ENCODE measurements at regions not wholly inside any gene's neighbourhood (a gene's known extent, or its start where the extent isn't known, plus 50 kb on each side); places are given as distances from the start of the nearest gene placed in this dataset.

DNA sequence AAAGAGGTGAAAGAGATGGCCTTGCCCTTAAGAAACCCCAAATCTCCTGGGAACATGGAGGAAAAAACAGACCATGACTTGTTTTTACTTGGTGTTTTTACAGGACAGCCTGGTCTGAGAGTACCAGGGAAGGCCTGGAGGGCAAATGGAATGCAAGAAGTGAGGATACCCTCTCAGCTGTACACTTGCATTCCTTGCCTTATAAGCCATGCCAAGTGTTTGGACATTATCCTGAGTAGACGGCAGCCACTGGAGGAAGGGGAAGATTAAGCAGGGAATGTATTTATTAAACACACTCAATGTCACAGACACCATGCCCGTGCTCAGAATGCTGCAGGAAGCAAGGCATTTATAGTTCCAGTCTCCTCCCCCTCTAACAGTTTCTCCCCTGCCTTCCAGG, 581.4 kb downstream of the CDK5RAP2 start:
- H2AFZ ChIP-seq (ENCODE audit: low read length), result no peak overlapping the region
- no peak overlapping the region for H2BK5ac ChIP-seq (ENCODE audit: low read length)
- no peak for DNase-seq (ENCODE audit: low spot score)
- no peak overlapping the region for H2BK120ac ChIP-seq (ENCODE audit: low read depth, low read length)
- no peak overlapping the region for H3K4ac ChIP-seq (ENCODE audit: low read length)
- H3K27me3 ChIP-seq (ENCODE audit: control insufficient read depth in 3 of 3, insufficient read depth in 3 of 3, low read depth in 1 of 3, low read length in 3 of 3), result no peaks in the 10 kb centered on the region
- H3K4me2 ChIP-seq (ENCODE audit: insufficient read depth, low read length, poor library complexity, severe bottlenecking), result no peak overlapping the region
- H4K91ac ChIP-seq (ENCODE audit: low read depth, low read length, poor library complexity), result no peak overlapping the region
- no peaks in the 10 kb centered on the region for H3K36me3 ChIP-seq (replicated peaks in 1 of 2; ENCODE audit: control insufficient read depth in 2 of 2, insufficient read depth in 2 of 2, low read length in 2 of 2)
- no peaks in the 10 kb centered on the region for H3K79me1 ChIP-seq (ENCODE audit: low read depth, low read length)
- peaks cover 0 to 8% of the 10 kb centered on the region in 2 donors for H3K4me1 ChIP-seq (ENCODE audit: control insufficient read depth in 2 of 2, insufficient read depth in 1 of 2, low read depth in 1 of 2, low read length in 2 of 2)
- no CpG with 5 or more reads among the region's 2 CpGs for WGBS, 2 donors (ENCODE audit: extremely low coverage in 2 of 2, insufficient read length in 2 of 2, insufficient replicate concordance in 1 of 2)
- H3K9ac ChIP-seq (ENCODE audit: low read depth, low read length, poor library complexity), result no peak overlapping the region
- H3K23ac ChIP-seq (ENCODE audit: low read depth, low read length, poor library complexity), result no peak overlapping the region
- H2BK12ac ChIP-seq (ENCODE audit: low read length), result no peak overlapping the region
- no peak overlapping the region for H3K27ac ChIP-seq (replicated peaks; ENCODE audit: low read length)
- H4K8ac ChIP-seq (ENCODE audit: low read depth, low read length), result no peak overlapping the region
- H2BK15ac ChIP-seq (ENCODE audit: low read length), result no peak overlapping the region
- no peak overlapping the region for H3K14ac ChIP-seq (ENCODE audit: low read length)
- H2AK5ac ChIP-seq (ENCODE audit: low read depth, low read length), result no peak overlapping the region
- no peak overlapping the region for H3K18ac ChIP-seq (ENCODE audit: low read length)
- no peaks in the 10 kb centered on the region for H3K9me3 ChIP-seq (replicated peaks in 1 of 2; ENCODE audit: control insufficient read depth in 2 of 2, insufficient read depth in 1 of 2, low read depth in 1 of 2, low read length in 2 of 2)
- no peak overlapping the region for H3K4me3 ChIP-seq (ENCODE audit: low read length in 2 of 2)

DNA sequence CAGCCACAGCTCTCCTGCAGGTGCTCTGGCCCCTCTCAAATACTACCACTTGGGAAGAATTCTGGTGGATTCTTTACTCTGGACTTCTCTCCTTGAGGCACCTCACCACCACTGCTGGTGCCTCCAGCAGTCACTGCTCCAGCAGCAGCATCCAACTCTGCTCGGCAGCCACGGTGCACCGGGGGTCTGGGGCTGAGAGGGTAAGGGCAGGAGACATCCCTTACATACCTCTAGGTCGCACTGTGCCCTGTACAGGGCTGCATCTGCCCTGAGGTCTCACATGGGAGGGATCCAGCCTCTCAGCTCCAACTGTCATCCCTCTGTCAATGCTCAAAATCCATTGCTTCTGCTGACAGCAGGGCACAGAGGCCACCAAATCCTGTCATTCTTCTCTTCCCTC, 588.2 kb downstream of the CDK5RAP2 start:
- Histone ChIP-seq H3K79me1 (ENCODE audit: low read depth, low read length) (no peaks in the 10 kb centered on the region), H3K23ac (ENCODE audit: low read depth, low read length, poor library complexity) (no peak overlapping the region), H3K4me1 (ENCODE audit: control insufficient read depth in 2 of 2, insufficient read depth in 1 of 2, low read depth in 1 of 2, low read length in 2 of 2) (no peaks in the 10 kb centered on the region), H2BK5ac (ENCODE audit: low read length) (no peak overlapping the region), H3K27ac (replicated peaks; ENCODE audit: low read length) (no peak overlapping the region), H3K9me3 (replicated peaks in 1 of 2; ENCODE audit: control insufficient read depth in 2 of 2, insufficient read depth in 1 of 2, low read depth in 1 of 2, low read length in 2 of 2) (no peaks in the 10 kb centered on the region), H3K18ac (ENCODE audit: low read length) (peak overlapping the region; percentile 76), H2BK12ac (ENCODE audit: low read length) (no peak overlapping the region), H3K14ac (ENCODE audit: low read length) (no peak overlapping the region), H3K9ac (ENCODE audit: low read depth, low read length, poor library complexity) (no peak overlapping the region), H2AK5ac (ENCODE audit: low read depth, low read length) (no peak overlapping the region), H4K91ac (ENCODE audit: low read depth, low read length, poor library complexity) (no peak overlapping the region), H3K4me2 (ENCODE audit: insufficient read depth, low read length, poor library complexity, severe bottlenecking) (no peak overlapping the region), H2AFZ (ENCODE audit: low read length) (no peak overlapping the region), H3K36me3 (replicated peaks in 1 of 2; ENCODE audit: control insufficient read depth in 2 of 2, insufficient read depth in 2 of 2, low read length in 2 of 2) (no peaks in the 10 kb centered on the region), H2BK15ac (ENCODE audit: low read length) (no peak overlapping the region), H2BK120ac (ENCODE audit: low read depth, low read length) (no peak overlapping the region), H4K8ac (ENCODE audit: low read depth, low read length) (no peak overlapping the region), H3K4ac (ENCODE audit: low read length) (no peak overlapping the region), H3K4me3 (ENCODE audit: low read length in 2 of 2) (no peak overlapping the region), H3K27me3 (ENCODE audit: control insufficient read depth in 3 of 3, insufficient read depth in 3 of 3, low read depth in 1 of 3, low read length in 3 of 3) (no peaks in the 10 kb centered on the region)
- no peak for DNase-seq (ENCODE audit: low spot score)
- no CpG with 5 or more reads among the region's 4 CpGs for WGBS, 2 donors (ENCODE audit: extremely low coverage in 2 of 2, insufficient read length in 2 of 2, insufficient replicate concordance in 1 of 2)

DNA sequence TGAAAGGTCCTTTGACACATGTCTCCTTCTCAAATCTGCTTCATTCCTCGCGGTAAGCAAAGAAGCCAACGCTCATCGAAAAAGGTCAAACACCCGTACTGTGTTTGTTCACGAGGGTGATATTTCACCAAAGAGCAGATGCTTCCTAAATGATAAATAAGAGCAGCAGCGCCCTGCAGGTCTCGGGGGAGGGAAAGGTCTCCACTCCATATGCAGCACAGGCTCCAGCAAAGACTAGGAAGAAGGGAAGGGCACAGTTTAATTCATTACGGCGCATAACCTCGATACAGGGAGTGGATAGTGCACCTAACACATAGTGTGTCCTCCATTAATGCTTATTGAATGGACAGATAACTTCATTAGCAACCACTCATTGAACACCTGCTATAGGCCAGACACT, 593.3 kb downstream of the CDK5RAP2 start:
- Histone ChIP-seq H3K4me3 (ENCODE audit: low read length in 2 of 2) (no peak overlapping the region), H3K27ac (replicated peaks; ENCODE audit: low read length) (no peak overlapping the region), H3K4me2 (ENCODE audit: insufficient read depth, low read length, poor library complexity, severe bottlenecking) (no peak overlapping the region), H3K9me3 (replicated peaks in 1 of 2; ENCODE audit: control insufficient read depth in 2 of 2, insufficient read depth in 1 of 2, low read depth in 1 of 2, low read length in 2 of 2) (no peaks in the 10 kb centered on the region), H3K4ac (ENCODE audit: low read length) (no peak overlapping the region), H2BK5ac (ENCODE audit: low read length) (no peak overlapping the region), H3K23ac (ENCODE audit: low read depth, low read length, poor library complexity) (no peak overlapping the region), H3K9ac (ENCODE audit: low read depth, low read length, poor library complexity) (no peak overlapping the region), H3K79me1 (ENCODE audit: low read depth, low read length) (no peaks in the 10 kb centered on the region), H4K91ac (ENCODE audit: low read depth, low read length, poor library complexity) (no peak overlapping the region), H2AK5ac (ENCODE audit: low read depth, low read length) (no peak overlapping the region), H3K14ac (ENCODE audit: low read length) (no peak overlapping the region), H3K36me3 (replicated peaks in 1 of 2; ENCODE audit: control insufficient read depth in 2 of 2, insufficient read depth in 2 of 2, low read length in 2 of 2) (no peaks in the 10 kb centered on the region), H2AFZ (ENCODE audit: low read length) (no peak overlapping the region), H2BK120ac (ENCODE audit: low read depth, low read length) (no peak overlapping the region), H3K27me3 (ENCODE audit: control insufficient read depth in 3 of 3, insufficient read depth in 3 of 3, low read depth in 1 of 3, low read length in 3 of 3) (no peaks in the 10 kb centered on the region), H3K4me1 (ENCODE audit: control insufficient read depth in 2 of 2, insufficient read depth in 1 of 2, low read depth in 1 of 2, low read length in 2 of 2) (no peaks in the 10 kb centered on the region), H2BK12ac (ENCODE audit: low read length) (no peak overlapping the region), H2BK15ac (ENCODE audit: low read length) (no peak overlapping the region), H3K18ac (ENCODE audit: low read length) (no peak overlapping the region), H4K8ac (ENCODE audit: low read depth, low read length) (no peak overlapping the region)
- no CpG with 5 or more reads among the region's 11 CpGs for WGBS, 2 donors (ENCODE audit: extremely low coverage in 2 of 2, insufficient read length in 2 of 2, insufficient replicate concordance in 1 of 2)
- DNase-seq (ENCODE audit: low spot score), result no peak

DNA sequence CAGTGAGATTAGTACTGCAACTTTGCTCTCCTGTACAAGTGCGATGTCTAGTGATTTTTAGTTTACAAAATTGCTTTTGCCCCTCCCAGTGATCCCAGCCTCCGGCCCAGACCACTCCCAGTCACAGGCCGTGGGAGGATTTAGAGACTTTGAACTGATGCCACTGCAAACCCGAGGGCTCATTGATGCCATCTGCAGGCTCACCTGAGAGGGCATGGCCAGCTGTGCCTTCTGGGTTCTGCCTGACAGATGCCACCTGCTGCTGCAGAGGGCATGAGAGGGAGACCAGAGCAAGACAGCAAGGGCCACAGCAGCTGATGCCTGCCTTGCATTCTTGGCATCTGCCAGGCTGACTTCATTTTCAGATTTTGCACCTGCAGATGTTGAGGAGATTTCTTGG, 593.8 kb downstream of the CDK5RAP2 start:
- H3K14ac ChIP-seq (ENCODE audit: low read length), result no peak overlapping the region
- no peak overlapping the region for H3K4me2 ChIP-seq (ENCODE audit: insufficient read depth, low read length, poor library complexity, severe bottlenecking)
- no peak overlapping the region for H3K9ac ChIP-seq (ENCODE audit: low read depth, low read length, poor library complexity)
- no peak overlapping the region for H3K23ac ChIP-seq (ENCODE audit: low read depth, low read length, poor library complexity)
- no peaks in the 10 kb centered on the region for H3K79me1 ChIP-seq (ENCODE audit: low read depth, low read length)
- H2BK15ac ChIP-seq (ENCODE audit: low read length), result no peak overlapping the region
- WGBS, 2 donors (ENCODE audit: extremely low coverage in 2 of 2, insufficient read length in 2 of 2, insufficient replicate concordance in 1 of 2), result no CpG with 5 or more reads among the region's 4 CpGs
- H3K4ac ChIP-seq (ENCODE audit: low read length), result no peak overlapping the region
- no peak overlapping the region for H3K4me3 ChIP-seq (ENCODE audit: low read length in 2 of 2)
- H2AFZ ChIP-seq (ENCODE audit: low read length), result no peak overlapping the region
- H4K91ac ChIP-seq (ENCODE audit: low read depth, low read length, poor library complexity), result no peak overlapping the region
- no peak overlapping the region for H3K27ac ChIP-seq (replicated peaks; ENCODE audit: low read length)
- H3K18ac ChIP-seq (ENCODE audit: low read length), result peak overlapping the region; percentile 53
- no peak overlapping the region for H2BK120ac ChIP-seq (ENCODE audit: low read depth, low read length)
- no peaks in the 10 kb centered on the region for H3K27me3 ChIP-seq (ENCODE audit: control insufficient read depth in 3 of 3, insufficient read depth in 3 of 3, low read depth in 1 of 3, low read length in 3 of 3)
- H3K36me3 ChIP-seq (replicated peaks in 1 of 2; ENCODE audit: control insufficient read depth in 2 of 2, insufficient read depth in 2 of 2, low read length in 2 of 2), result no peaks in the 10 kb centered on the region
- H2BK5ac ChIP-seq (ENCODE audit: low read length), result no peak overlapping the region
- H3K4me1 ChIP-seq (ENCODE audit: control insufficient read depth in 2 of 2, insufficient read depth in 1 of 2, low read depth in 1 of 2, low read length in 2 of 2), result no peaks in the 10 kb centered on the region
- no peaks in the 10 kb centered on the region for H3K9me3 ChIP-seq (replicated peaks in 1 of 2; ENCODE audit: control insufficient read depth in 2 of 2, insufficient read depth in 1 of 2, low read depth in 1 of 2, low read length in 2 of 2)
- DNase-seq (ENCODE audit: low spot score), result no peak
- H2AK5ac ChIP-seq (ENCODE audit: low read depth, low read length), result no peak overlapping the region
- H2BK12ac ChIP-seq (ENCODE audit: low read length), result no peak overlapping the region
- H4K8ac ChIP-seq (ENCODE audit: low read depth, low read length), result no peak overlapping the region

Data from neuronal stem cell (in vitro differentiated cells).